Left lung (tissue), 4 donors: ENCODE measurements at regions not wholly inside any gene's neighbourhood (a gene's known extent, or its start where the extent isn't known, plus 50 kb on each side); places are given as distances from the start of the nearest gene placed in this dataset.

Experiments used
- ATAC-seq: fragments of 200-7000 bp; cut with Tn5 transposase; one replicate; pipeline ENCODE4 v1.9.1; 2020; ENCODE audit warnings: moderate library complexity
- DNase-seq, 4 donors: peaks; one replicate each; pipeline ENCODE4 v3.0.0-alpha.2; 2013 to 2020
- H3K27ac ChIP-seq, 2 donors: fragments of 200-600 bp; sonication (generic) in 1 of 2; one replicate each; pipeline versions ENCODE4 v1.5.0 to v1.8.0; 2020 to 2021
- H3K27me3 ChIP-seq, 2 donors: fragments of 200-600 bp; sonication (generic) in 1 of 2; one replicate each; pipeline versions ENCODE4 v1.5.0 to v1.8.0; 2020 to 2021
- H3K36me3 ChIP-seq, 2 donors: fragments of 200-600 bp; sonication (generic) in 1 of 2; one replicate each; pipeline versions ENCODE4 v1.5.0 to v1.8.0; 2020 to 2021
- H3K4me1 ChIP-seq, 2 donors: fragments of 200-600 bp; one replicate each; pipeline ENCODE4 v1.8.0; 2021
- H3K4me3 ChIP-seq, 2 donors: fragments of 200-600 bp; sonication (generic) in 1 of 2; one replicate each; pipeline versions ENCODE4 v1.5.0 to v1.8.0; 2020 to 2021; ENCODE audit warnings: mild to moderate bottlenecking in 1 of 2
- H3K9me3 ChIP-seq, 2 donors: fragments of 200-600 bp; sonication (generic) in 1 of 2; one replicate each; pipeline versions ENCODE4 v1.5.0 to v1.8.0; 2020 to 2021
- intact Hi-C, 2 donors: fragments of 100-400 bp; cut with DNase I; formaldehyde crosslinking; loops; one replicate each; pipeline versions ENCODE4 v1.11.2 to v1.14.2; 2022
- TF ChIP-seq, protein P1 (sequence below), 2 donors: fragments of 200-600 bp; sonication (generic) in 1 of 2; IDR thresholded peaks; one replicate each; pipeline versions ENCODE4 v1.5.0 to v1.8.0; 2021; ENCODE audit warnings: antibody characterized with exemption in 2 of 2
- donor health status: DM: no; HTN: yes; CAD: no.
- donor health status: DM: no; HTN: no; CAD: no.

DNA sequence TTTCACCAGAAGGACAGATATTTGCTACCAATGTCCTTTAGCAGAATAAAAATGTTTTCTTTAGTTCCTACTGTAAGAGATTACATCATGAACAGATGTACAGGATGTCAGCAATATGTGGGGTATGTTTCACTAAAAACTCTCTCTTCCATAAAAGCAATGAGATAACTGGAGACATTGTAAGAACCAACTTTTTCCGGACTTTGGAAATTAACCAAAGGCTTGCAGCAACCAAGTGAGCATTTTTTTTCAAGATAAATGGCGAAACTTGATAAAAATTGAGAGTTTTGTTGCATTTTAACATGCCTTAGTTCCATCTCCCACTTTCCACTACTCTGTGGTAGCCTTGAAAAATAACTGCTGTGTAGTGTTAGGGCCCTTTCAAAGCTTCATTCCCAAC lies 429.8 kb upstream of the CDH2 start:
- TF ChIP-seq, protein P1, sequence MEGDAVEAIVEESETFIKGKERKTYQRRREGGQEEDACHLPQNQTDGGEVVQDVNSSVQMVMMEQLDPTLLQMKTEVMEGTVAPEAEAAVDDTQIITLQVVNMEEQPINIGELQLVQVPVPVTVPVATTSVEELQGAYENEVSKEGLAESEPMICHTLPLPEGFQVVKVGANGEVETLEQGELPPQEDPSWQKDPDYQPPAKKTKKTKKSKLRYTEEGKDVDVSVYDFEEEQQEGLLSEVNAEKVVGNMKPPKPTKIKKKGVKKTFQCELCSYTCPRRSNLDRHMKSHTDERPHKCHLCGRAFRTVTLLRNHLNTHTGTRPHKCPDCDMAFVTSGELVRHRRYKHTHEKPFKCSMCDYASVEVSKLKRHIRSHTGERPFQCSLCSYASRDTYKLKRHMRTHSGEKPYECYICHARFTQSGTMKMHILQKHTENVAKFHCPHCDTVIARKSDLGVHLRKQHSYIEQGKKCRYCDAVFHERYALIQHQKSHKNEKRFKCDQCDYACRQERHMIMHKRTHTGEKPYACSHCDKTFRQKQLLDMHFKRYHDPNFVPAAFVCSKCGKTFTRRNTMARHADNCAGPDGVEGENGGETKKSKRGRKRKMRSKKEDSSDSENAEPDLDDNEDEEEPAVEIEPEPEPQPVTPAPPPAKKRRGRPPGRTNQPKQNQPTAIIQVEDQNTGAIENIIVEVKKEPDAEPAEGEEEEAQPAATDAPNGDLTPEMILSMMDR (IDR thresholded peaks at IDR 0.05), result no peak
- Histone ChIP-seq H3K9me3 (peaks cover 0 to 2% of the 10 kb centered on the region in 2 donors), H3K4me1 (no peaks in the 10 kb centered on the region), H3K27me3 (no peaks in the 10 kb centered on the region), H3K4me3 (no peak overlapping the region), H3K27ac (no peak overlapping the region), H3K36me3 (no peaks in the 10 kb centered on the region)
- ATAC-seq (no peak), DNase-seq (no peak)
- intact Hi-C loops, result no loop called here

DNA sequence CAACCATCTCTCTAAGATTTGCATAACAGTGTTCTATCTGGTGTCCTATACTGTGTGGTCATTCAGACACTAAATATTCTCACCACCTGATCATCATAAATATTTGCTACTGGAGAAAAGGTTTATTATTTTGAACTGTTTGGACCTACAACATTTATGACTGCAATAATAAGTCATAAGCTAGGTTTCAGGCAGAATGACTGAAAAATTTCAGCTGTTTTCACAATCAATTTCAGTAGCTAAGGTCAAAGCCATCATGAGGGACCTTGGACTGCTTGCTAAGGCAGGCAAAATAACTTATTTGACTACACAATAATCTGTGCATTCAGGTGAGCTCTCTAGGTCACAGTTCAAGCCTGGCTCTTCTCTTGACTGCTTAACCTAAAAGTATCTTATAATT lies 425.5 kb upstream of the CDH2 start:
- Histone ChIP-seq H3K4me3 (no peak overlapping the region), H3K27me3 (no peaks in the 10 kb centered on the region), H3K36me3 (no peaks in the 10 kb centered on the region), H3K9me3 (peaks cover 0 to 27% of the 10 kb centered on the region in 2 donors), H3K4me1 (no peaks in the 10 kb centered on the region), H3K27ac (no peak overlapping the region)
- ATAC-seq (no peak), DNase-seq (no peak)
- TF ChIP-seq, protein P1 (IDR thresholded peaks at IDR 0.05), result no peak
- intact Hi-C loops, result no loop called here

DNA sequence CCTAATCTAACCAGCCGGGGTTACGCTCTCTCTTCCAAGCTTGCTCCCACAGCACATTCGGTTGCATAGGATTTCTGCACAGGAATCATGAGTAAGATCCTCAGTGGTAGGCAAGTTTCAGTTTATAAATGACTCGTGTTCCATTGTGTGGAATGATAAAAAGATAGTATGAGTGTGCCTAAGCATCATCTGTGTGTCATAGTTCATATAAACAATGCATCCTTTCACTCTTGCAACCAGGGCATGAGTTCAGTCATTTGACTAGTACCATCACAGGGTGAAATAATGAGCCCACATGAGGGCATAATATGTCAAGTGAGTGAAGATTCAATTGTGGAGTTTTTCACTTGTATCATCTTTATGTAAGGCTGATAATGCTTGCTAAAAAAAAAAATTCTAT lies 417.1 kb upstream of the CDH2 start:
- DNase-seq (no peak), ATAC-seq (no peak)
- Histone ChIP-seq H3K4me3 (no peak overlapping the region), H3K27ac (no peak overlapping the region), H3K4me1 (no peaks in the 10 kb centered on the region), H3K36me3 (no peaks in the 10 kb centered on the region), H3K27me3 (no peaks in the 10 kb centered on the region), H3K9me3 (peaks cover 0 to 5% of the 10 kb centered on the region in 2 donors)
- intact Hi-C loops, result no loop called here
- TF ChIP-seq, protein P1 (IDR thresholded peaks at IDR 0.05), result no peak

DNA sequence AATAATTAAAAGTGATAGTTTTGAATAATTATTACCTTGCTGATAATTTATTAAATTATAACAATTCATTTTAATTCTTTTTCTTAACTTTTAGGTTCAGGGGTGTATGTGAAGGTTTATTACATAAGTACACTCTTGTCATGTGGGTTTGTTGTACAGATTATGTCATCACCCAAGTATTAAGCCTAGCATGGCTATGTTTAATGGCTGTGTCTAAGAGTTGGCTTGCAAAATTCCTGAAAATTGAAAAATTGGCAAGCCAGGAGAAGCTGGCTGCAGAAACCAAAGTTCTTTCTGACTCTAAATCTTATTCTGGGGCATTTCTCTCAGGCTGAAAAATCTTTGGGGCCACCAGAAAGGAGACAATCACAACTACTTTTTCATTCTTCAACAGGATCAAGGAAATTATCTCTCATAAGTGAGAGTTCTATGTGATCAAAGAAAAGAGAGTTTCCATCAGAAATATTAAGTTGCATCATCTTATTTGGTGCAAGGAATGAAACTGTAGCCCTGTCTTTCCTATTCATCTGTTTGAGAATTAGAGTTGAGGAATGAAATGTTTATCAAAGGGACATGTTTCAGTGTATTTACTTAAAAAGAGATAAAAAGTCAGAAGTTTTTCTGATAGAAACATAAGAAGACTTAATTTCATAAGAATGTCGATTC lies 412.1 kb upstream of the CDH2 start:
- DNase-seq, result no peak
- ATAC-seq, result no peak
- Histone ChIP-seq H3K9me3 (no peaks in the 10 kb centered on the region), H3K27ac (no peak overlapping the region), H3K4me1 (no peaks in the 10 kb centered on the region), H3K27me3 (no peaks in the 10 kb centered on the region), H3K4me3 (no peak overlapping the region), H3K36me3 (no peaks in the 10 kb centered on the region)
- TF ChIP-seq, protein P1 (IDR thresholded peaks at IDR 0.05), result no peak
- intact Hi-C loops, result no loop called here

DNA sequence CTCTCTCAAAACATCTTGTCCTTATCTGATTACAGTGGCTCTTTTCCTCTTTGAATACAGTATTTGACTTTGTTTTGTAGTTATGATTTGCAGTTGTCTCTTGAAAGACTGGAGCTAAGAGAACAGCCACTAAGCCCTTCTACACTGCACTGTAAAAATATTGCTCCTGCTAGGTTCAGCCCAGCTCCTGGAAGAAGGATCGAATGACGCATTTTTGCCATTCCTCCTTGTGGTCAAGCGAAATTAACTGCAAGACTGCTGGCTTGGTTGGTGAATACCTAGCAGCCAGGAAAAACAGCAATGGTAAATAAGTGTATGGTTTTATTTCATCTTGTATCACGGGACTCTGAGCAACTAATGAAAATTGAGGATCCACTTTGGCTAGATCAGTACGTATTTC lies 407.8 kb upstream of the CDH2 start:
- TF ChIP-seq, protein P1 (IDR thresholded peaks at IDR 0.05), result no peak
- no peaks in the 10 kb centered on the region for H3K9me3 ChIP-seq
- intact Hi-C loops, result no loop called here
- H3K27me3 ChIP-seq, result no peaks in the 10 kb centered on the region
- ATAC-seq (no peak), DNase-seq (no peak)
- no peaks in the 10 kb centered on the region for H3K4me1 ChIP-seq
- no peak overlapping the region for H3K27ac ChIP-seq
- no peaks in the 10 kb centered on the region for H3K36me3 ChIP-seq
- H3K4me3 ChIP-seq, result no peak overlapping the region
